ENCODE measurements at regions not wholly inside any gene's neighbourhood (a gene's known extent, or its start where the extent isn't known, plus 50 kb on each side); places are given as distances from the start of the nearest gene placed in this dataset.

GRCh38 chr5:175195698-175196656, 248.0 kb downstream of the DRD1 start:
- no peaks in the 10 kb centered on the region for H3K79me2 ChIP-seq (ENCODE audit: insufficient read depth, low read length)
- no peaks in the 10 kb centered on the region for H3K9me3 ChIP-seq (ENCODE audit: insufficient read depth, low read depth, low read length)
- no peak overlapping the region for H2AFZ ChIP-seq (ENCODE audit: low read length)
- H3K9ac ChIP-seq (ENCODE audit: low read depth, low read length, poor library complexity, severe bottlenecking), result no peak overlapping the region
- H3K4me2 ChIP-seq (ENCODE audit: low read depth, low read length, poor library complexity, severe bottlenecking), result no peak overlapping the region
- no peaks in the 10 kb centered on the region for H3K36me3 ChIP-seq (ENCODE audit: insufficient read depth, low read length)
- H4K20me1 ChIP-seq (ENCODE audit: insufficient read depth, low read length, poor library complexity, severe bottlenecking), result no peaks in the 10 kb centered on the region
- H3K4me3 ChIP-seq (ENCODE audit: low read length, poor library complexity, severe bottlenecking), result no peak overlapping the region
- TF ChIP-seq EZH2phosphoT487 (IDR thresholded peaks at IDR 0.05; ENCODE audit: borderline replicate concordance) (no peak), CTCF (conservative IDR thresholded peaks at IDR 0.05; ENCODE audit: low read length) (no peak)
- H3K4me1 ChIP-seq (ENCODE audit: insufficient read depth, low read length, poor library complexity, severe bottlenecking), result no peaks in the 10 kb centered on the region
- H3K27me3 ChIP-seq (ENCODE audit: insufficient read depth, low read length, poor library complexity, severe bottlenecking), result no peaks in the 10 kb centered on the region
- H3F3A ChIP-seq (ENCODE audit: low read depth), result no peaks in the 10 kb centered on the region
- H3K9me2 ChIP-seq (replicated peaks; ENCODE audit: low read depth, low read length), result no peaks in the 10 kb centered on the region

- Histone ChIP-seq H3K4me1 (ENCODE audit: insufficient read depth, low read length, poor library complexity, severe bottlenecking) (no peaks in the 10 kb centered on the region), H3K4me2 (ENCODE audit: low read depth, low read length, poor library complexity, severe bottlenecking) (no peak overlapping the region), H3F3A (ENCODE audit: low read depth) (no peaks in the 10 kb centered on the region), H3K27me3 (ENCODE audit: insufficient read depth, low read length, poor library complexity, severe bottlenecking) (no peaks in the 10 kb centered on the region), H2AFZ (ENCODE audit: low read length) (no peak overlapping the region), H3K4me3 (ENCODE audit: low read length, poor library complexity, severe bottlenecking) (no peak overlapping the region), H3K9me3 (ENCODE audit: insufficient read depth, low read depth, low read length) (no peaks in the 10 kb centered on the region), H4K20me1 (ENCODE audit: insufficient read depth, low read length, poor library complexity, severe bottlenecking) (no peaks in the 10 kb centered on the region), H3K9ac (ENCODE audit: low read depth, low read length, poor library complexity, severe bottlenecking) (no peak overlapping the region), H3K9me2 (replicated peaks; ENCODE audit: low read depth, low read length) (no peaks in the 10 kb centered on the region), H3K36me3 (ENCODE audit: insufficient read depth, low read length) (no peaks in the 10 kb centered on the region), H3K79me2 (ENCODE audit: insufficient read depth, low read length) (no peaks in the 10 kb centered on the region)
- TF ChIP-seq CTCF (conservative IDR thresholded peaks at IDR 0.05; ENCODE audit: low read length) (no peak), EZH2phosphoT487 (IDR thresholded peaks at IDR 0.05; ENCODE audit: borderline replicate concordance) (no peak)
These were observed 262.7 kb downstream of the DRD1 start for GRCh38 chr5:175181331-175181730.

GRCh38 chr5:175170899-175171298, 273.1 kb downstream of the DRD1 start:
- Histone ChIP-seq H3K4me1 (ENCODE audit: insufficient read depth, low read length, poor library complexity, severe bottlenecking) (no peaks in the 10 kb centered on the region), H3K36me3 (ENCODE audit: insufficient read depth, low read length) (no peaks in the 10 kb centered on the region), H3K9me2 (replicated peaks; ENCODE audit: low read depth, low read length) (no peaks in the 10 kb centered on the region), H3K9ac (ENCODE audit: low read depth, low read length, poor library complexity, severe bottlenecking) (no peak overlapping the region), H3K9me3 (ENCODE audit: insufficient read depth, low read depth, low read length) (no peaks in the 10 kb centered on the region), H2AFZ (ENCODE audit: low read length) (no peak overlapping the region), H3K79me2 (ENCODE audit: insufficient read depth, low read length) (no peaks in the 10 kb centered on the region), H4K20me1 (ENCODE audit: insufficient read depth, low read length, poor library complexity, severe bottlenecking) (no peaks in the 10 kb centered on the region), H3K4me2 (ENCODE audit: low read depth, low read length, poor library complexity, severe bottlenecking) (no peak overlapping the region), H3F3A (ENCODE audit: low read depth) (no peaks in the 10 kb centered on the region), H3K4me3 (ENCODE audit: low read length, poor library complexity, severe bottlenecking) (no peak overlapping the region), H3K27me3 (ENCODE audit: insufficient read depth, low read length, poor library complexity, severe bottlenecking) (no peaks in the 10 kb centered on the region)
- TF ChIP-seq EZH2phosphoT487 (IDR thresholded peaks at IDR 0.05; ENCODE audit: borderline replicate concordance), result no peak
- no peak for TF ChIP-seq CTCF (conservative IDR thresholded peaks at IDR 0.05; ENCODE audit: low read length)
